ENCODE measurements at regions not wholly inside any gene's neighbourhood (a gene's known extent, or its start where the extent isn't known, plus 50 kb on each side); places are given as distances from the start of the nearest gene placed in this dataset.

DNA sequence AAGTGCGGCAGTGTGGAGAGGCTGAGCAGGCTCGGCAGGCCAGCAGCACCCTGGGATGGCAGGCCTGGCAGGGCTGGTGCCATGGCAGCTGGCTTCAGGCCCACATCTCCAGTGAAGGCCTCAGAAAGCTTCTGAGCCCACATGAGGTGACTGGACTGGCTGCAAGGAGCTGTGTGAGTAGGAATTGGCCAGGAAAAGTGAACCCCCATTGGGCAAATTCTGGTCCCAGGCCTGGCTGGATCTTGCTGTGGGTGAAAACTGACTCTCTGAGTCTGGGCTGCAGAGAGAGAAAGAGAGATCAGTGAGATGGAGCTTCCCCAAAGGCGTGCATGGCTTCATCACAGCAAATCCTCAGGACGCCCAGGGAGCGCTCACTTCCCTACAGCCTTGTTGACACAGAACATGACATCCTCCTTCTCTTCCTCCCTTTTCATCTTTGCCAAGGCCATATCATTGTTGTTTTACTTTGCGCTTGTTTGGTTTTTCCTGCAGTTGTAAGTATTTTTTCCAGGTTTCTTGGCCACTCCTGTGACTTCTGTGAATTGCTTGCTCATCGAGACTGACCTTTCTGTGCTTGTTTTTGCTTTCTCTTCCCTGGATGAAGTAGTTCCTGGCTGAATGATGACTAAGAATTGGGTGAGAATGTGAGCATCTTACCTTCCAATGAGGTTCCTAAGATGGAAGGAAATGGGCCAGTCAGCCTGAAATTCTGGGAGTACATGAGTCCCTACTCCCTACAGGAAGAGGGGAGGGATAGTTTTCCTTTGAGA is 299.1 kb downstream of the TLE3 start:
- no peak for DNase-seq

- no peak for DNase-seq
Measured at GRCh38 chr15:69801144-69801543, 296.6 kb downstream of the TLE3 start.

GRCh38 chr15:69802432-69802831 is 295.3 kb downstream of the TLE3 start:
- no peak for DNase-seq

DNA sequence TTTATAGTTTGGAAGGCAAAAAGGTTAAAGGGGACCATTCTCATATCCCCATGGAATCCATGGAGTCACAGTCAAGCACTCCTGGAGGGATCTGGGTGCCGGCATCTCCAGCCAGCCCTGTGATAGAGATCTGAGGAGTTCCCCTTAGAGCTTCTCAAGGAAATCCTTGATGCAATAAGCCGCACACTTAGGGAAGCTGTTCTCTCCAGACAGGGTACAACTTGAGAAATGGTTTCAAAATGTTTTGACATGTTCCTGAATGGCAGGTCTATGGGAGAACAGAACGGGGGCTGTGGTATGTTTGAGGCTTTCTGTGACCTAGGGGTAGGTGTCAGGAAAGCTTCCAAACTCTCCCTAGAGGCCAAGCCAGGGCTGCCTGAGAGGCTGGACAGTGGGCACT is 292.9 kb downstream of the TLE3 start:
- no peak for DNase-seq

DNA sequence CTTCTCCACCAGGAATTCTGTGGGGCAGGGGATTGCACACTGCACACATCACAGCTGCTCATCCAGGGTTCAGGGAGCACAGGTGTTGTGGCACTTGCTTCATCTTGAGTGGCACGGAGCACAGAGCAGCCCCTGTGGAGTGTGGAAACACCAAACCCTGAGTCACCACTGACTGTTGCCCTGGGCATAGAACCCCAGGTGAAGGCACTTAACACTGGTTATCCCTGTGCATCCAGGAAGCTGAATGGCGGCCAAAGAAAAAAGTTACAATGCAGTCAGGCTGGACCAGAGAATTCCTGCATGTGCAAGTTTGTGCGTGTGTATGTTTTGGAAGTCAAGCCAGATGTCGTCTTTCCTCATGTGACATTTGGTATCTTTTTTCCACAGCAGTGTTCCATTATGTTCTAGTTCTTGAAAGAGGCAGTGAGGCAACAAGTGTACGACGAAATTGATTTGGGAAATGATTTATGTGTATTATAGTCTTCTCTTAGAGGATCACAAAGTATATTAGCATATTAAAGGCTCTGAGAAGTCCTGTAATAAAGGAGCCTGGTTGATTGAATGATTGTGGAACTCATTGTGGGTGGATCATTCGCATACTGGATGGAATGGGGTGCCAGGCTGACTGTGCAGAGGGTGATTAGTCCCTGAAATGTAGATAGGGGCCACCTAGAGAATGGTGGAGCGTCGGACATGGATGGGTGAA is 292.3 kb downstream of the TLE3 start:
- DNase-seq, result no peak

- no peak for DNase-seq
Measured at GRCh38 chr15:69806287-69806915, 291.3 kb downstream of the TLE3 start.

DNA sequence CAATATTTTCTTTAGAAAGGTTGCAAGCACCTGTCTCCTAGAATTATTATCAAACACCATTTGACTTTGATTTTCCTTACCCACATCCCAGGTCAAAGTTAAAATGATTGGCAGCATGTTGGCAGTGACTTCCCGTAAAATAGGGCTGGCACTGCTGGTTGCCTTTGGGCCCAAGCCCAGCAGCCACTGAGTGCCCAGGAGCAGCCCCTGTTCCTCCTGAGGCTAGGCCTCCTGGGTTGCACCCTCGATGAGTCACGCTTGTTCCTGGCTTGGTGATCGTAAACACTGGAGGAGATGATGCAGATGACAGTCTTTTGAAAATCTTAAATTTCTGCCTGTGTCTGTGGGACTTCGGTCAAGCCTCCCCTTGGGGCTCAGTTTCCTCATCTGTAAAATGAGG is 290.0 kb downstream of the TLE3 start:
- DNase-seq, result no peak

- no peak for DNase-seq
Measured at GRCh38 chr15:69808756-69809155, 289.0 kb downstream of the TLE3 start.

DNA sequence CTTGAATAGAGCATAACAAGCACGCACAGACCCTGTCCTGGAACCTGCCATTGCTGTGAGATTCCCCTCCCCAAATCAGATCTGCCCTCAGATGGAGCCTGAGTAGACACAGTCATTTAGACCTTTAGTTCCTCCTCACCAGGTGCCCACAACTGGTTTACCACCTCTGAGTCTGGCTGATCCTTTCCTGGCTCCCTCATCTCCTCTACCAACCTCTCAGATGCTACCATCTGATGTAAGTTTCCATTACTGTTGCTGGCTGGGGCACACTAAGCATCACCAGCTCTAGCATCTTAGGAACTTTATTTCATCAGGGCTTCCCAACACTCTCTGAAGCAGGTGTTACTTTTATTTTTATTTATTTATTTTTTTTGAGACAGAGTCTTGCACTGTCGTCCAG is 288.3 kb downstream of the TLE3 start:
- DNase-seq, result no peak

GRCh38 chr15:69810431-69811354 is 287.0 kb downstream of the TLE3 start:
- no peak for DNase-seq

- no peak for DNase-seq
Measured at GRCh38 chr15:69812861-69813261, 284.9 kb downstream of the TLE3 start.

DNA sequence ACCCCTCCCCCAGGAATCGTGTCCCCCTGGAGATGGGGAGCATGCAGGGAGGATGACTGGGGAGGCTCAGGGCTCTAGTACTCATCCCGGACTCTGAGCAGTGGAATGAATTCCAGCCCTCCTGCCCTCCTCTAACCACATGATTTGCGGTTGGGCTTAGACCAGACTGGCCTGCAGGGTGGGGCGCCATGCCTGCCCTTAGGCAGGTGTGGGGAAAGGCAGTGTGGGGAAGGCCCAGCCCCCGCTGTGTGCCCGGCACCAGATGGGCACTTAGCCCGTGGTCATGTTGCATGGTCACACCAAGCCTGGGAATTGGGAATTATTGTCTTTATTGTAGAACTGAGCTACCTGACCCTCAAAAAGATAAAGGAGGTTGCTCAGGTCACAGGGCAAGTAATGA is 283.8 kb downstream of the TLE3 start:
- DNase-seq, result no peak

- no peak for DNase-seq
Measured at GRCh38 chr15:69814932-69815331, 282.8 kb downstream of the TLE3 start.

GRCh38 chr15:69815793-69816192 is 281.9 kb downstream of the TLE3 start:
- peak; percentile 10 for DNase-seq

GRCh38 chr15:69816522-69816921 is 281.2 kb downstream of the TLE3 start:
- DNase-seq, result no peak

GRCh38 chr15:69818529-69818928 is 279.2 kb downstream of the TLE3 start:
- no peak for DNase-seq

GRCh38 chr15:69819371-69819770 is 278.3 kb downstream of the TLE3 start:
- DNase-seq, result no peak

GRCh38 chr15:69820819-69821218 is 276.9 kb downstream of the TLE3 start:
- no peak for DNase-seq

GRCh38 chr15:69823223-69823907 is 274.4 kb downstream of the TLE3 start:
- no peak for DNase-seq

GRCh38 chr15:69824075-69824876 is 273.4 kb downstream of the TLE3 start:
- DNase-seq, result no peak

GRCh38 chr15:69824877-69825406 is 272.8 kb downstream of the TLE3 start:
- DNase-seq, result no peak
